ENCODE measurements at regions not wholly inside any gene's neighbourhood (a gene's known extent, or its start where the extent isn't known, plus 50 kb on each side); places are given as distances from the start of the nearest gene placed in this dataset.
"Not testable (repeated sequence)": the region's sequence is repeated elsewhere in the genome, so short reads cannot be mapped to it uniquely, and the experiment has no call there.

DNA sequence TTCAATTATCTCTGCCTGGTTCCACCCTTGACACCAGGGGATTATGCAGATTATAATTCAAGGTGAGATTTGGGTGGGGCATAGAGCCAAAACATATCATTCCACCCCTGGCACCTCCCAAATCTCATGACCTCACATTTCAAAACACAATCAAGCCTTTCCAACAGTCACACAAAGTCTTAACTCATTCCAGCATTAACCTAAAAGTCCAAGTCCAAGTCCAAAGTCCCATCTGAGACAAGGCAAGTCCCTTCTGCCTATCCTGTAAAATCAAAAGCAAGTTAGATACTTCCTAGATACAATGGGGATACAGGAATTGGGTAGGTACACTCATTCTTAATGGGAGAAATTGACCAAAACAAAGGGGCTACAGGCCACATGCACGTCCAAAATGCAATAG lies 73.7 kb upstream of the SLC24A3 start:
- H3K4me3 ChIP-seq (ENCODE audit: low read length) = no peak overlapping the region
- no peaks in the 10 kb centered on the region for H3K9me3 ChIP-seq (ENCODE audit: control insufficient read depth, low read length)
- no peaks in the 10 kb centered on the region for H3K36me3 ChIP-seq (ENCODE audit: control insufficient read depth, insufficient read depth, low read length)
- no peak overlapping the region for H3K9ac ChIP-seq (ENCODE audit: low read length)
- no peaks in the 10 kb centered on the region for H3K27me3 ChIP-seq (ENCODE audit: control insufficient read depth, insufficient read depth, low read length)
- no peaks in the 10 kb centered on the region for H3K4me1 ChIP-seq (ENCODE audit: control insufficient read depth, insufficient read depth, low read length)

DNA sequence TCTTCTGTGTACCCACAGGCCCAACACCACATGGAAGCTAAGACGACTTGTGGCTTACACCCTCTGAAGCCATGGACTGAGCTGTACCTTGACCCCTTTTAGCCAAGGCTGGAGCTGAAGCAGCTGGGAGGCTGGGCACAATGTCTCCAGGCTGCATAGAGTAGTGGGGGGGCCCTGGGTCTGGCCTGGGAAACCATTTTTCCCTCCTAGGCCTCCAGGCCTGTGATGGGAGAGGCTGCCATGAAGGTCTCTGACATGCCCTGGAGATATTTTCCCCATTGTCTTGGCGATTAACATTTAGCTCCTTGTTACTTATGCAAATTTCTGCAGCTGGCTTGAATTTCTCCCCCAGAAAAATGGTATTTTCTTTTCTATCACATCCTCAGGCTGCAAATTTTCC lies 72.9 kb upstream of the SLC24A3 start:
- not testable (repeated sequence) for H3K9ac ChIP-seq (ENCODE audit: low read length); H3K9me3 ChIP-seq (ENCODE audit: control insufficient read depth, low read length); H3K36me3 ChIP-seq (ENCODE audit: control insufficient read depth, insufficient read depth, low read length); H3K4me1 ChIP-seq (ENCODE audit: control insufficient read depth, insufficient read depth, low read length); H3K27me3 ChIP-seq (ENCODE audit: control insufficient read depth, insufficient read depth, low read length); H3K4me3 ChIP-seq (ENCODE audit: low read length)

DNA sequence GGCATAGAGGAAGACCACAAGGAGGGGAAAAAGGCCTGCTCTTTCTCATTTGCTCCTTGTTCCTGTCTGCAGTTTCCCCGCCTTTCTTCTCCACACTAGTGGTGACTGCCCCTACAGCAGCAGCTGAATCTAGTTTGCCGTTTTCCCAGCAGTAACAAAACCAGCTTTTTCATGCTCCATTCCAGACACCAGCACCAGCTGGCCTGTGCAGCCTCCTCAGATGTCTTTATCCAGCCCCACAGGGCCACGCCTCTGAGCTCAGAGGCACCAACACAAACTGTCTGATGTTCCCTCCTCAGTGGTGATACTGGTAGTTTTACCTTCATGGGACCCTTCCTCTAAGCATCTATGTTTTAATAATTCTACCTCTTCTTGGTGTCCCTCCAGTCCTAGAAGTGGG lies 70.4 kb upstream of the SLC24A3 start:
- H3K36me3 ChIP-seq (ENCODE audit: control insufficient read depth, insufficient read depth, low read length) = no peaks in the 10 kb centered on the region

DNA sequence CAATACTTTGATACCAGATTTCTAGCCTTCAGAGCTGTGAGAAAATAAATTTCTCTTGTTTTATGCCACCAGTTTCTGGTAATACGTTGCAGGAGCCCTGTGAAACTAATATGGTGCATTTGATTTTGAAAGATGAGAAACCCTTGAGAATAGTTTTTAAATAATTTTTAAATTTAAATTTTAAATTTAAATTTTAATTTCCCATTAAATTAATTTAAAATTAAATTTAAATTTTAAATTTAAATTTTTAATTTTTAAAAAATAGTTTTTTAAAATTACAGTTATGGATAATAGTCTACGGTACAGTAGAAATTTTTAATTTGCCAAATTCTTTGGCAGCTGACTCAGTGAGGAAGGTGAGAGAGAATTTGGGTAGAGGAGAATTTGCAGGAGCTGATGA lies 68.6 kb upstream of the SLC24A3 start:
- no peak overlapping the region for H3K4me3 ChIP-seq (ENCODE audit: low read length)
- H3K9me3 ChIP-seq (ENCODE audit: control insufficient read depth, low read length) = no peaks in the 10 kb centered on the region
- no peaks in the 10 kb centered on the region for H3K36me3 ChIP-seq (ENCODE audit: control insufficient read depth, insufficient read depth, low read length)
- no peaks in the 10 kb centered on the region for H3K27me3 ChIP-seq (ENCODE audit: control insufficient read depth, insufficient read depth, low read length)
- no peaks in the 10 kb centered on the region for H3K4me1 ChIP-seq (ENCODE audit: control insufficient read depth, insufficient read depth, low read length)
- H3K9ac ChIP-seq (ENCODE audit: low read length) = no peak overlapping the region

More for the DNA sequence above, 70.4 kb upstream of the SLC24A3 start:
- no peaks in the 10 kb centered on the region for H3K27me3 ChIP-seq (ENCODE audit: control insufficient read depth, insufficient read depth, low read length)
- H3K9ac ChIP-seq (ENCODE audit: low read length) = no peak overlapping the region
- H3K9me3 ChIP-seq (ENCODE audit: control insufficient read depth, low read length) = no peaks in the 10 kb centered on the region
- H3K4me1 ChIP-seq (ENCODE audit: control insufficient read depth, insufficient read depth, low read length) = no peaks in the 10 kb centered on the region
- H3K4me3 ChIP-seq (ENCODE audit: low read length) = no peak overlapping the region

DNA sequence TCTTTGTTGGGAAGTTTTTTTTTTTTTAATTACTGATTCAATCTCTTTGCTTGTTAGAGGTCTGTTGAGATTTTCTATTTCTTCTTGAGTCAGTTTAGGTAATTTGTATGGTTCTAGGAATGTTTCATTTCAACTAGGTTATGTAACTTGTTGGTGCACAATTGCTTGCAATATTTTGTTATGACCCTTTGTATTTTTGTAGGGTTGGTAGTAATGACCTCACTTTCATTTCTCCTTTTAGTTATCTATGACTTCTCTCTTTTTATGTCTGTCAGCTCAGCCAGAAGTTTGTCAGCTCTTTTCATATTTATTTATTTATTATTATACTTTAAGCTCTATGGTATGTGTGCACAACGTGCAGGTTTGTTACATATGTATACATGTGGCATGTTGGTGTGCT lies 51.1 kb upstream of the SLC24A3 start:
- Histone ChIP-seq H3K27me3 (ENCODE audit: control insufficient read depth, insufficient read depth, low read length) (no peaks in the 10 kb centered on the region), H3K36me3 (ENCODE audit: control insufficient read depth, insufficient read depth, low read length) (no peaks in the 10 kb centered on the region), H3K9ac (ENCODE audit: low read length) (no peak overlapping the region), H3K4me1 (ENCODE audit: control insufficient read depth, insufficient read depth, low read length) (no peaks in the 10 kb centered on the region), H3K4me3 (ENCODE audit: low read length) (no peak overlapping the region), H3K9me3 (ENCODE audit: control insufficient read depth, low read length) (no peaks in the 10 kb centered on the region)
